Medulla oblongata (tissue), 1 donor: ENCODE measurements at regions not wholly inside any gene's neighbourhood (a gene's known extent, or its start where the extent isn't known, plus 50 kb on each side); places are given as distances from the start of the nearest gene placed in this dataset.

ENCODE experiments used
- DNase-seq: peaks from one replicate; pipeline ENCODE4 v3.0.0-alpha.2; 2015; ENCODE audit errors: extremely low spot score

DNA sequence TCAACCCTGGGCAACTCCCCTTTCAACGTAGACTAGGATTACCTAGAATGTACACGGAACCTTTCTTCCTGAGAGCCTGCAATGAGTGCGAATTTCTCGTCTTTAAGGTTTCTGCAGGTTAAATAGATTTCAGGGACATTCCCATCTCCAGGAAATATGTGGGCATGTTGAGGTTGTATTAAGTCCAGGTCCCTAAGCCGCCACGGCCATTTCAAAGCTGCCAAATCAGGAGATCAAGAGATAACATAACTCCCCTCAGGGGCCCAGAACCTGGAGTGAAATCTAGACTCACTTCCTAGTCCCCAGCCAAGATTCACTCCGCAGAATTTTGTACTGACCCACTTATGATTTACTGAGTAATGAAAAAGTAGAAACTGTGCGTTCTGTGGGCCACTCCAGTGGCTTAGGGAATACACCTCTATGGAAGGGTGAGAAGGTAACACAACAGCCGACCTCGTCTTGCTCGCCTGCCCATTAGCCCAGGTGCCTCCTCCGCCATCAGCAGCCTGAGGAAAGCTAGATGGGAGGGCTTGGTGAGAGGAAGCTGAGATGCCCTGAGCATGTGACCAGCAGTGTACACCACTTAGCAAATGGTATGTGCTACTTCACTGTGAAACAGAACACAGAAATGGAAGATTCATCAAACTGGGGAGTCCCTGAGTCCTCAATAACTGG lies 98.5 kb upstream of the SOX1 start:
- no peak for DNase-seq

DNA sequence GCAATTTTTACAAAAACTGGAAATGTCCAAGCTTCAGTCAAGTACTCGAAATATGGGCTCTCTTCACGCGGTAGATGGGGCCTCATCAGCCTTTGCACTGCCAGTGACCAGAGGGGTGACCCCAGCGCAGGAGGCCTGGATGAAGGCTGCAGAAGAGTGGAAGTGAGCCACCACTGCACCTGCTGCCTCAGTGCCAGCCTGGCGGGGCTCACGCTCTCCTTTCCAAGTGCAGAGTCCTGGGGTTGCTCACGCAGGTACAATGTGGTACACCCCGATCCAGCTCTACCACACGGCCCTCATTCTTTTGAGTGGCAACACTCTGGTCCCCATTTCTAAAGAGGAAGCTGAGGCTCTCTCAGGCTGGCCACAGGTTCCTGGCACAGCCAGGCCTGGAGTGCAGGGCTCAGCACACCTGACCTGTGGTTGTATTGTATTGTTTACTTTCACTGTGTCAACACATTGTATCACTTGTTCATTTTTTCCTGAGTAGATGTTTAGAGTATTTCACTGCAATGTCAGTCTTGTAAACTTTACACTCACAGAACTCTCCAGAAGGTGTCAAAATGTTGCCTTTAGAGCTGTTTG lies 97.3 kb upstream of the SOX1 start:
- no peak for DNase-seq

DNA sequence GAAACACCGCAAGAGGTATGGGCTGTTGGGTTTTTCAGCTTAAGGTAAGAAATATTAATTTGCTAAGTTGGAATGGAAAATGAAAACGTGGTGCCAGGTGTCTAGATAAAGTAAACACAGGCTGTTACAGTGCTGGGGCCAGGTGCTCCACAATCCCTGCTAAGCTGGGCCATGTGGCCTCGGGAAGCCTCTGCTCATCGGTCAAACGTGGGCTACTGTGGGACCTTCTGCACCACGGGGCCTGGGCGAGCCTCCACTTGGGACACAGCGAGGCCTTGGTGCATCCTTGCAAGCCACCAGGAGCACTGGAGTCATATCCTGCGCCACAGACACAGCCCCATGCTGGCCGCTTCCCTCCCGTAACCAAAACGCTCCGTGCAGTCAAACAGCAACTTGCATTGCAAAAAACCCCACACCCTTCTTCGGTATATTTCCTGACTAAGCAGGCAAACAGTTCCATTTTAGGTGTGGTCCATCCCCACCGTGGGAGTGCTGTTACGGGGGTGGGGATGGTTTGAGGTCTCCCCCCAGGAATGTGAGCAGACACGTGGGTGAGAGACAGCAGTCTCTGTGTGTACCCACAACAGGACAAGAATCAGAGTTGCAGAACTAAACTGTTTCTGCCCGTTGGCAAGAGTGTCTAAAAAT lies 96.3 kb upstream of the SOX1 start:
- no peak for DNase-seq

DNA sequence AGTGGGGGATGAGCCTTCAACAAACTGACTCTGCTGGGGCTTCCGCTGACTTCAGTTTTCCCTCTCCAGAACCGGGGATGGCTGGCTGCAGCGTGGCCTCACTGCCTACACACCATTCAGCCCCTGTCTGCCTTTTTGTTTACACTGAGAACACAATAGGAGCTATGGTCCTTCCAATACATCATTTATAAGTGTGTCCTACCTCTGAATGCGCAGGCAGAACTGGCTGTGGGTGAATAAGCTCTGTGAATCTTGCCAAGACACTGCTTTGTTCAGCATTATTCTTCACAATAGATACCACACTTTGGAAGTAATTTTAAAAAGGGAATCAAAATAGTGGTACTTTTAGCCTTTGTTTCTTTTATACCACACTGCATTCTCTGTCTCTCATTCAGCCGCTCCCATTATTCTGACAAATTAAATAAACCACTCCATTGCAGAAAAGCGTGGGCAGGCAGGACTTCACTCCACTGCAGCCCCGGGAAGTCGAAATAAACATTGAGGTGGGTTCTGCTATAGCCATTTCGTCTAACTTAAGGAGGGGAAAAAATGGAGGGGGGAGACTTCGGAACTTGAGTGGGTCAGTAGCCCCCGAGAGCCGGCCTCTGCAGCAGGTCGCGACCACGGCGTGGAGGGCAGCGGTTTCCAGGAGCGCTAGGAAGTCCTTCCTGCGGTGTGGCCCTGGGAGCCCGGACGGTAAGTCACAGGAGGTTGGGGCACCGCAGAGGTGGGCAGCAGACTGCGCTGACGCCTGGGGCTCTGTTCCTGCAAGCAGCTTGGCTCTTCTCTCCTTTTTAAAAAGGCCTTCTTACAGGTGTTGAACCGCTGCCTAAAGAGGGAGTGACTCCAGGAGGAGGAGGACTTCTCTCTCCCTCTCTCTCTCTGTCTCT lies 94.8 kb upstream of the SOX1 start:
- no peak for DNase-seq

DNA sequence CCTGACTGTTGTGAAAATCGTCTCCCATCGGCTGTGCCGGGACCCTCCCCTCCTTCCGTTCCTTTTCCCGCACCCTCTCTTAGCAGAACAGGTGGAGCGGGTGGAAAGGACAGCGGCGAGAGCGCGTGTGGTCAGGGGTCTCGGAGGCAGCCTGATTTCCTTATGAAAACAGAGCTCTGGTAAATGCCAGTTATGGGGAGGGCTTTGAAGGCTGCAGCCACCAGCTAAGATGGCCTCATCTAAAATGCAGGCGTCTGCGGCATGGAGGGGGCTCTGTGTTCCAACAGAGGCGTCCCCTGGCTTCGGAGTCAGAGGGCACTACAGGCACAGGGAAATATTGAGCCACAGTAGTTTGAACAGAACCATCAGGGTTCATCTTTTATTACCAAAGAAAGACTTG lies 93.8 kb upstream of the SOX1 start:
- DNase-seq, result no peak

DNA sequence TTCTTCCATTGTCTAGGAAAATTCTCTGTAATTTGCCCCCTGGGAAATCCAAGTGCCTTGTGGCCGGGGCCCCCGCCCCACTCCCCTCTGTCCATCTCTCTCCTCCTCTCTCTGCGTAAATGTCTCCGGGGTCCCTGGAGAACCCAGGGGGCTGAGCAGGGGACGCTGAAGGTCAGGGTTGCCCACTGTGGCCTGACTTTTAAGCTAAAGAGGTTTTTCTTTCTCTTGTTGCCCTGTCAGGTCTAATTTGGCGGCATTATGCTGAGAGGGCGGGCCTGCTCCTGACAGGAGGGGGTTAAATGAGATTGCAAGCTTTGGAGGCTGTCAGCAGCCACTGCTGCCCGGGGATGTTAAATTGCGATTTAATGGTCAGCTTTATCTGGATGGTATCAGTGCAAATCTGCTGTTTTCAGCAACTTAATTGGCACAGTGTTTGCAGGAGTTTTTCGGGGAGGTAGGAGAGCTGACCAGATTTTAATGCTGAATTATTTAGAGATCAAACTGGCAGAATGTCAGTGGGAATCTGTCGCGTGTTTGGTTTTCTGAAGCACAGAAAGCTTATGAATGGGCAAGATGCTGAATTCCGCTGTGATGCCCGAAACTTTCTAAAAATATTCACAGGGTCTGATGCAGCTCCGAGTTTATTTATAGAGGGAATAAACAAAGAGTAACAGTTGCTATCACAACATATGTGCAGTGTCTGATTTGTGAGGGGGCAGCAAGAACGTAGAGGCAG lies 93.2 kb upstream of the SOX1 start:
- DNase-seq, result no peak

DNA sequence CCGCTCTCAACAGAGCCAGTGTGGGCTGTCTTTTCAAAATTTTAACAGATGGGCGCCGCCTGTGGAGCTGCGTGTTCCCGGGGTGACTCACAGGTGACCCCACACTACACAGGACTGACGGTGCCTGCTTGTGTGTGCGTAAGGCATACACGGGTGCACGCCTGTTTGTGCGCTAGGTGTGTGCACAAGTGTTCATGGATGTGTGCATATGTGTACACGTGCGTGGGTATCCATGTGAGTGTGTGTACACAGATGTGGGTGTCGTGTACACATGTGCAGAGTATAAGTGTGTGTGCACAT lies 92.7 kb upstream of the SOX1 start:
- no peak for DNase-seq

DNA sequence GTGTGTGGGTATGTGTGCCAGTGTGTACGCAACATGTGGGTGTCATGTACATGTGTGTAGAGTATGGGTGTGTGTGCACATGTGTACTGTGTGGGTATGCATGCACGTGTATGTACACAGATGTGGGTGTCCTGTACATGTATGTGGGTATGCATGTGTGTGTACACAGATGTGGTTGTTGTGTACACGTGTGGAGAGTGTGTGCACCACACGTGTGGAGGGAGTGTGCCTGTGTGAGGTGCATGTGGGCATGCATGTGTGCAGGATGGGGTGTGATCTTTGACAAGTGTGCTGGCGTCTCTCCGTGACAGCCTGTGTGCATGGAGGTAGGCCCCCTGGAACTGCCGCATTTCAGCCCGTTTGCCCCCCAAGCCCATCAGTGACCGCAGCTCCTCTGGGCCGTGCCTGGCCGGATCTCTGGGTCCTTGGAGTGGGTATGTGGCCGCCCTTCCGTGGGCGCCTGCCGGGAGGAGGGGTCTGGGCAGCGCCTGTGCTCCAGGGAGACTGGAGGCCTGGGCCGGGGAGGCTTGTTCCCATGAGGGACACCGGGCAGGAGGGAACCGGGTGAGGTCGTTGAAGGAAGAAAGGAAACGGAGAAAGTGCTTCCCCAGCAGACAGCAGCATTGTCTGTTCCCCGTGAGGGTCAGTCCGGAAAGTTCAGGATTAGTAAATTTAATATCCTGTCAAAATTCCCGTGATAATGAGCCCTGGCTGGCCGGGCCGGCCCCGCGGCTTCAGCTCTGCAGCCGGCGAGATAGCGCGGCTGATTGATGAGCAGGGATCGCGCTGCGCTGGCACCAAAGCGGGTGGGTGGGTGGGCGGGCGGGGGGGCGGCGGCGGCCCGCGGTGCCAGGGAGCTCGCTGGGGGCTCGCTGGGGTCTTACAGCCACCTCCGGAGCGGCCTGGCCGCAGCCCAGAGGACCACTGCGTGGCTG lies 91.1 kb upstream of the SOX1 start:
- no peak for DNase-seq

DNA sequence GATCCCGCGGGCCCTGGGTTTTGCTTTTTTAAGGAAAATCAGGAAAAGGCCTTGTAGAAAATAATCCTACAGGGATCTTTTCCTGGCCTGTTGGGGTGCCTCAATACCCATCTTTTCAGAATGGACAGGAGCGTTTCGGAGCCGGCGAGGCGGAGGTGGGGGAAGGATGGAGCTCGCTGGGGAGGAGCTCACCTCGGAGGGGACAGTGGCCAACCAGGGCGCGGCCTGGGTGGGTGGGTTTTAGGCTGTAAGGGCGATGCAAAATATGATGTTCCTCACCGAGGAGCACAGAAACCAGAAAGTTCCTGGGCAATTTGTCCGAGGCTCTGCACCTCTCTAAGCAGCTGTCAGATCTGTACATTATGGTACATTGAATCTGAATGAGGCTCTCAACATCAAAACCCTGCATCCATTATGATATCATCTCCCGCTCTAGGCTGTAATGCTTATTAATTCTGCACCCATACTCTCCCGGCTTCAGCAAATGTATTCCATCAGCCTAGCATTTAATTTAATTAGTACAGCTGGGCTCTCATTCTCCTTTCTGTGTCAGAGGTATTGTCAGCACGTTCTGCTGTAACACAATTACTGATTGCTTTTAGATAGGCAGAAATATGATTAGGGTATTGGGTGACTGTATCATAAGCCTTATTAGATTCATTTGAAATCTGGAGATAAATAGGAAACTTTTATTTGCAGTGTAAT lies 90.3 kb upstream of the SOX1 start:
- no peak for DNase-seq

DNA sequence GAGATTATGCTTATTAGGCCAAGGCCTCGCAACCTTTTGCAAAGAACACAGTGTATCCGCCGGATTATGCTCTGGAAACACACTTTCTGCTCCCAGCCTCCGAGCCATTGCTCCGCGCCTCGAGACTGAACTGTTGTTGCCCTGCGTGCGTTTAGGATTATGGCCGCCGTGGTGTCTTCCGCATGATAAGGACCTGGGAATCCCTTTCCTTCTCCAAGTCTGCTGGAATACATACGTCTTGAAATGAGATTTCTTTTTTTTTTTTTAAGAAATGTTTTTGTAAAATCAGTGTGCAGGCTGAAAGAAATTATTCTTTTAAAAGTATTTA lies 89.8 kb upstream of the SOX1 start:
- no peak for DNase-seq

DNA sequence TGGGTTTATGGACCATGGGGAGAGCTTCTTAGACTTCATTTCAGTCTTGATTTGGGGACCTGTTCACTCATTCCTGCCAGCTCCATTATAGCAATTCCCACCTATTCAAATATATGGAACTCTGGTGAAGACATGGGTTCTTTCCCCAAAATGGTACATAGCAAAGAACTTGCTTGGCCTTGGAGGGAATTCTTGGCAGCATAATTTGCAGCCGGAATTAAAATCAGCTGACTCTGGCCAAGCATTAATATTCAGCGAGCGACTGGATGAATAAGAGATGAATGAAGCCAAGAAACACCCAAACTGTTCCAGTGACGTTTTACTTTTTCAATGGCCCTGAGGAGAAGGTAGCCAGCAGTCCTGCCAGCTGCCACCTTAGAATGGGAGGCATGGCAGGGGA lies 88.4 kb upstream of the SOX1 start:
- DNase-seq, result peak; percentile 28

DNA sequence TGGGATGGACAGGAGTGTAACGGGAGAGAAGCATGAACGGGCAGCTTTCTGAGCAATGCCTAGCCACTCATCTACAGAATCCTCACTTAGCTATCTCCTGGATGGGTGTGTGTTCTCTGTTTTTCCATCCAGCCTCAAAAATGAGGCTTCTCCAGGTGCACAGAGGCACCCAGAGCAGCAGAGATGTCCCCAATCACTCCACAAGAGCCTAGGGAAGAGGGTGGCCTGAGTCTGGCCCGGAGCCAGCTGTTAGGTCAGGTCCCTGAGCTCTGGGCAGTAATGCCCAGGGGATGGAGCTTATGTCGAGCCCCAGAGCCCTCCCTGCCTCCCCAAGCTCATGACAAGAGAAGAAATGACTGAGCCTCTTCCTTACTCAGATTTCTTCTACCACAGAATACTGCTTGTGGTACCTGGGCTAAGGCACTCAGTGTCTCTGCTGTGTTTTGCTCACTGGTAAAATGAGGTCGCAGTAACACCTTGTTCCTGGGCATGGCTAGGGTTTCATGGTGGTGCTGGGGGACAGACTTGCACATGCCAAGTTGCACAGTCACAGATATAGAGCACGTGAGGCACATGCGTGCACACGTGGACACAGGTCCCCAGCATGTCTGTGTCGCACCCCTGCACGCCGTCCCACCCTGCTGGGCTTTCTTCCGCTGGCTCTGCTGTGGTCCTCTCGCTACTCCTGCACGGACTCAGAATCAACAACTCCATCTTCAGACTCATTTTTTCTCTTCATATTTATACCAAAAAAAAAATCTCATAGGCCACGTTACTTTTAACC lies 86.6 kb upstream of the SOX1 start:
- no peak for DNase-seq

DNA sequence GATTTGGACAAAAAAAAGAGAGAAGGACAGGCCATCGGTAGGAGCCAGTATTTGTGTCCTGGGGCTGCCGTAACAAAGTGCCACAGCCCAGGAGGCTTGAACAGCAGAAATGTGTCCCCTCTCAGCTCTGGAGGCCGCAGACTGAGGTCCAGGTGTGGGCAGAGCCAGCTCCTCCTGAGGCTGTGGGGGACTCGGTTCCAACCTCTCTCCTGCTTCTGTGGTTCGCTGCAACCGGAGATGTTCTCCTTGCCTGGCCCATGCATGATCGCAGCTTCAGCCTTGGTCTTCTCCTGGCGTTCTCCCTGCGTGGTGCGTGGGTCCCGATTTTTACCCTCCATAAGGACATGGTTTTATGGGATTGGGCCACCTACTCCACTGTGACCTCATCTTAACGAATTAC lies 85.9 kb upstream of the SOX1 start:
- no peak for DNase-seq

DNA sequence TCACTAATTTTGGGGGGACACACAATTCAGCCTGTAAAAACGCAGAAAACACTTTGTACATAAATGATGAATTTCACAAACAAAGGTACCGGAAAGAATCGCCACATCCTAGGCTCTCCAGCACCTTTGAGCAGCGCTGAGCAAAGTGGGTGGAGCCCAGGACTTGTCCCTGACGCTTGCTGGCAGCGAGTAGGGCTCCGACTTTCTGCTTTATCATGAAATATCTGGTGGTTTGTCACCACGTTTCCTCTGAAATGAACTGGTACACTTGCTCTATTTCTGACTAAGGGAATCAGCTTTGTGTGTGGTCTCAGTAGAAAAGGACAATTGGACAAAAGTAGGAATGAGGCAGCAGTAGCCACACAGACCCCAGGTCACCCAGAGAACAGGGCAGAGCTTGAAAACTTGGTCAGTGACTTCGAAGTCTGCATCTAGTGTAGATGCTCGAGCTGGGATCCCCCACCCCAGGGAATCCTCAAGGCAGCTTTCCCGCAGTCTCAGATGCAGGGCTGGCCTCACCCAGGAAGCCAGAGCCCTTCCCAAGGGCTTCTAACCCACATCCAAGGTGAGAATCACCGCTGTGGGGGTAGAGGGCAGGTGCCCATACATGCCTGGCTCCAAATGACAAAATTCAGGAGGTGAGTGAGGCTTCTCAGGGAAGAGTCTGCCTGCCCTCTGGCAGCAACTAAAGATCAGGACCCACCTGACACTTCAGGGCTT lies 85.3 kb upstream of the SOX1 start:
- DNase-seq, result no peak

DNA sequence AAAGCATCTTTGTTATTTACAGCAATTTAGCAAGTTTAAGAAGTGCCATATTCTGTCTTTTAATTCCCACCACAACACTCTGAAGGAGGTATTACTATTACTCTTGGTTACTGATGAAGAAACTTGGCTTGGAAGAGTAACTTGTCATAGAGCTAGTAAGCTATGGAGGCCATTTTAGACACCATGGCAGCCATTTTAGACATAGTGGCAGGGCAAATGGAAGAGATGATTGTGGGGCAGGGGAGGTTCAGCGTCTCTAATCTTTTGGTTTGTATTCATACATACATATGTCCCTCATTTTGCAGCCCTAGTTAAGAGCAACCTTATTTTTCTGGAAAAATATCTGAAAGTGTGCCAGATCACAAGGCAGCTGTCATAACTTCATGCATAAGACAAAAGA lies 82.6 kb upstream of the SOX1 start:
- no peak for DNase-seq

DNA sequence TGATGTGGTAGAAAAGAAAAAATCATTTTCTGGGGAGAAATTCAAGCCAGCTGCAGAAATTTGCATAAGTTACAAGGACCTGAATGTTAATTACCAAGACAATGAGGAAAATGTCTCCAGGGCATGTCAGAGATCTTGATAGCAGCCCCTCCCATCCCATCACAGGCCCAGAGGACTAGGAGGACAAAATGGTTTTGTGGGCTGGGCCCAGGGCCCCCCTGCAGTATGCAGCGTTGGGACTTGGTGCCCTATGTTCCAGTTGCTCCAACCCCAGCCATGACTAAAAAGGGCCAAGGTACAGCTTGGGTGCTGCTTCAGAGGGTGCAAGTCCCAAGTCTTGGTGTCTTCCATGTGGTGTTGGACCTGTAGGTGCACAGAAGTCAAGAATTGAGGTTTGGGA lies 76.6 kb upstream of the SOX1 start:
- no peak for DNase-seq

DNA sequence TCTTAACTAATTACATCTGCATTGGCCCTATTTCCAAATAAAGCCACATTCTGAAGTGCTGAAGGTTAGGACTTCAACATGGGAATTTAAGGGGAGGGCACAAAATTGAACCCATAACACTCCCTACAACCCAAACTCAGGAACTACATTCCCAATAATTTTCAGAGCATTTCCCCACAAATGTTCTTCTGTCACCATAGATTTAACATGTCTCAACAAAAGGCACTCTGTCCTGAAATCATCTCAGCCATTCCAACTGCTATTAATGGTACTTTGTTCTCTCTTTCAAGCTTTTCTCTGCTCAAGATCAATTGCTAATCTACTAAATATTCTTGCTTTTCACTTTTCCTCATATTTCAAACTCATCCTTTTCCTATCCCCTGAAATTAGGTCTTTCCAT lies 74.0 kb upstream of the SOX1 start:
- peak; percentile 19 for DNase-seq

DNA sequence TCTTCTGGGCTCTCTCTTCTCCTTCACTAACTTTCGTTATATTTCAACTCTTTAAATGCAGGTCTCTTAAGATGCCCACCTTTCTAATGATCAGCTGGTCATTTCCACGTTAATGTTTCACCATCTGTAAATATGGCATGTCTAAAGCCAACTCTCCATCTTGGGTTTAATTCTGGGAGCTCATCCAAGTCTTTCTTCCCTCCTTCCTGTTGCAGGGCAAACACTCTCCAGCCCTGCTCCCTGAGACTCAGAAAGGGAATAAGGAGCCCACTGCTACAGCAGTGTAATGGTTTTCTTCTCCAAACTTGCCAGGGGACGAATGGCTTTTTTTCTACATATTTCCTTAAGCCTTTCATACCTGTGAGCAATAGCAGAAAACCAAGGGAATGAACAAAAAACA lies 73.3 kb upstream of the SOX1 start:
- DNase-seq, result no peak

DNA sequence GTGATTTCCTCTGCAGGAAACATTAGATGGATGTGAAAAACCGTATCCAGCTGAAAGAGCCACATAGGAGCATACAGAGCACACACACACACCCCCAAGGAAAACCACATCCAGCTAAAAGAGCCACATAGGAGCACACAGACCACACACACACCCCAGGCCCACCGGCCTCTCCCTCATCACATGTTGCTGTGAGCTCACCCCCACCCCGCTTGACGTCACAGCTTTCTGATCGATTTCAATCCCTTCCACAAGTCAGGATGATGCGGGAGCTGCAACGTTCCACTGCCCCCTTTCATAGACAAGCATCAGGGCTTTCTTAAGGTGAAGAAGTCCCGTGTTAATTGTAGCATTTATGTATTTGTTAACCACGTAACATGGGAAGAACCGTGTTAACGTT lies 72.4 kb upstream of the SOX1 start:
- no peak for DNase-seq
